H1 (cell line): ENCODE measurements at regions not wholly inside any gene's neighbourhood (a gene's known extent, or its start where the extent isn't known, plus 50 kb on each side); places are given as distances from the start of the nearest gene placed in this dataset.

Source experiments
- CTCF ChIA-PET: fragments of 300-600 bp; sonication (Branson Sonifier 250); formaldehyde crosslinking; loops from one replicate; lab custom pipeline; 2021; ENCODE audit not compliant: partially characterized antibody; lab: Charles Lee
- POLR2A ChIA-PET: fragments of 300-600 bp; sonication (Branson Sonifier 250); formaldehyde crosslinking; loops from one replicate; lab custom pipeline; 2021; ENCODE audit warnings: inconsistent platforms; ENCODE audit not compliant: partially characterized antibody; lab: Charles Lee
- DNase-seq, 2 experiments: peaks; one replicate each; pipeline versions ENCODE4 v3.0.0 to v3.0.0-alpha.2; 2010 to 2022; ENCODE audit warnings: low spot score in 2 of 2, low read depth in 1 of 2, mixed read lengths in 1 of 2
- FAIRE-seq: peaks from 2 replicates; lab custom pipeline; 2011; peaks lifted over from hg19 to GRCh38; lab: Jason Lieb, UNC
- H2AFZ ChIP-seq: 2 replicates; pipeline ENCODE4 v1.8.1; 2012; ENCODE audit warnings: low read length, inconsistent platforms
- H2AK5ac ChIP-seq: 2 replicates; pipeline ENCODE4 v1.6.1; 2013; ENCODE audit warnings: low read depth, low read length
- H2BK120ac ChIP-seq: replicated peaks from 2 replicates; pipeline ENCODE3; 2013; ENCODE audit warnings: low read depth, low read length, inconsistent platforms
- H2BK12ac ChIP-seq: 2 replicates; pipeline ENCODE4 v1.6.1; 2013; ENCODE audit warnings: low read depth, low read length
- H2BK15ac ChIP-seq: 2 replicates; pipeline ENCODE4 v1.6.1; 2013; ENCODE audit warnings: low read length
- H2BK20ac ChIP-seq: 2 replicates; pipeline ENCODE4 v1.6.1; 2013; ENCODE audit warnings: low read length
- H2BK5ac ChIP-seq: 2 replicates; pipeline ENCODE4 v1.6.1; 2013; ENCODE audit warnings: low read depth, low read length
- H3K14ac ChIP-seq: 2 replicates; pipeline ENCODE4 v1.6.1; 2013; ENCODE audit warnings: inconsistent platforms; ENCODE audit not compliant: insufficient read length
- H3K18ac ChIP-seq: 2 replicates; pipeline ENCODE4 v1.6.1; 2013; ENCODE audit warnings: low read length; ENCODE audit errors: extremely low read depth
- H3K23ac ChIP-seq: 2 replicates; pipeline ENCODE4 v1.6.1; 2013; ENCODE audit warnings: inconsistent platforms; ENCODE audit not compliant: insufficient read length
- H3K23me2 ChIP-seq: 2 replicates; pipeline ENCODE4 v1.6.1; 2013; ENCODE audit warnings: low read depth, low read length
- H3K27ac ChIP-seq: 2 replicates; pipeline ENCODE4 v1.6.1; 2011; ENCODE audit warnings: low read depth, low read length, inconsistent platforms
- H3K27me3 ChIP-seq, 4 experiments: replicated peaks in 1 of 4; 1 replicate in 1 of 4; 2 replicates in 3 of 4; pipeline versions ENCODE4 v1.6.1 to v1.8.1; 2011 to 2013; ENCODE audit warnings: low read length in 3 of 4, mild to moderate bottlenecking in 3 of 4, inconsistent platforms in 2 of 4, mixed read lengths in 2 of 4, moderate library complexity in 1 of 4; ENCODE audit not compliant: control insufficient read depth in 3 of 4, insufficient read depth in 3 of 4; ENCODE audit errors: extremely low read depth in 1 of 4
- H3K36me3 ChIP-seq, 4 experiments: 2 replicates each; pipeline versions ENCODE4 v1.6.1 to v1.8.1; 2011 to 2013; ENCODE audit warnings: mild to moderate bottlenecking in 4 of 4, low read length in 3 of 4, moderate library complexity in 2 of 4, control low read depth in 1 of 4, inconsistent platforms in 1 of 4; ENCODE audit not compliant: insufficient read depth in 4 of 4, control insufficient read depth in 2 of 4
- H3K4ac ChIP-seq: replicated peaks from 2 replicates; pipeline ENCODE3; 2013; ENCODE audit warnings: low read length, low read depth, mixed read lengths, inconsistent platforms; ENCODE audit not compliant: insufficient read length
- H3K4me1 ChIP-seq, 4 experiments: replicated peaks in 1 of 4; 1 replicate in 1 of 4; 2 replicates in 3 of 4; pipeline versions ENCODE4 v1.6.1 to v1.8.1; 2011 to 2013; ENCODE audit warnings: low read length in 3 of 4, inconsistent platforms in 2 of 4, mixed read lengths in 1 of 4; ENCODE audit not compliant: insufficient read depth in 4 of 4, control insufficient read depth in 3 of 4
- H3K4me2 ChIP-seq, 2 experiments: 2 replicates each; pipeline versions ENCODE4 v1.6.1 to v1.8.1; 2011 to 2013; ENCODE audit warnings: low read depth in 2 of 2, low read length in 2 of 2, control low read depth in 1 of 2, inconsistent platforms in 1 of 2, mild to moderate bottlenecking in 1 of 2; ENCODE audit not compliant: insufficient read depth in 1 of 2
- H3K4me3 ChIP-seq, 4 experiments: fragments of 200-600, 300-600 bp in 1 of 4; sonication (generic), shearing (Covaris generic), sonication (Bioruptor Twin) in 1 of 4; 2 replicates each; pipeline versions ENCODE4 v1.5.1 to v1.8.1; 2011 to 2016; ENCODE audit warnings: low read length in 4 of 4, low read depth in 3 of 4, control low read depth in 2 of 4, inconsistent platforms in 2 of 4, mild to moderate bottlenecking in 2 of 4, mixed read lengths in 1 of 4, moderate library complexity in 1 of 4; ENCODE audit not compliant: insufficient read depth in 2 of 4; ENCODE audit errors: extremely low read depth in 1 of 4
- H3K56ac ChIP-seq: replicated peaks from 2 replicates; pipeline ENCODE3; 2013; ENCODE audit warnings: low read depth, mild to moderate bottlenecking, mixed read lengths, low read length, inconsistent platforms; ENCODE audit not compliant: insufficient read length
- H3K79me1 ChIP-seq: 2 replicates; pipeline ENCODE4 v1.6.1; 2013; ENCODE audit warnings: low read depth, low read length, control low read depth
- H3K79me2 ChIP-seq, 2 experiments: 2 replicates each; pipeline versions ENCODE4 v1.6.1 to v1.8.1; 2012 to 2013; ENCODE audit warnings: low read length in 2 of 2, mild to moderate bottlenecking in 2 of 2, inconsistent platforms in 1 of 2; ENCODE audit not compliant: insufficient read depth in 2 of 2, control insufficient read depth in 1 of 2
- H3K9ac ChIP-seq, 4 experiments: replicated peaks in 1 of 4; 1 replicate in 1 of 4; 2 replicates in 3 of 4; pipeline versions ENCODE4 v1.6.1 to v1.8.1; 2011 to 2013; ENCODE audit warnings: low read depth in 3 of 4, low read length in 3 of 4, control low read depth in 2 of 4, mild to moderate bottlenecking in 2 of 4, moderate library complexity in 2 of 4, inconsistent platforms in 1 of 4; ENCODE audit errors: extremely low read depth in 1 of 4
- H3K9me3 ChIP-seq, 2 experiments: 2 replicates each; pipeline versions ENCODE4 v1.6.1 to v1.8.1; 2012 to 2013; ENCODE audit warnings: mild to moderate bottlenecking in 2 of 2, moderate library complexity in 2 of 2, control low read depth in 1 of 2, inconsistent platforms in 1 of 2, low read depth in 1 of 2, low read length in 1 of 2, mixed read lengths in 1 of 2; ENCODE audit not compliant: insufficient read depth in 2 of 2
- H4K20me1 ChIP-seq, 2 experiments: replicated peaks in 1 of 2; 2 replicates each; pipeline versions ENCODE3 to v1.8.1; 2011 to 2013; ENCODE audit warnings: inconsistent platforms in 2 of 2, low read length in 2 of 2, mild to moderate bottlenecking in 1 of 2; ENCODE audit not compliant: insufficient read depth in 2 of 2, control insufficient read depth in 1 of 2
- H4K5ac ChIP-seq: 2 replicates; pipeline ENCODE4 v1.6.1; 2013; ENCODE audit warnings: low read length, low read depth, mixed read lengths, inconsistent platforms; ENCODE audit not compliant: insufficient read length
- H4K8ac ChIP-seq: 2 replicates; pipeline ENCODE4 v1.8.0; 2013; ENCODE audit warnings: mild to moderate bottlenecking, moderate library complexity, low read length, inconsistent platforms; ENCODE audit not compliant: insufficient read depth; ENCODE audit errors: extremely low read depth
- H4K91ac ChIP-seq: replicated peaks from 2 replicates; pipeline ENCODE3; 2013; ENCODE audit warnings: low read length, mixed read lengths, inconsistent platforms; ENCODE audit not compliant: insufficient read length
- BACH1 ChIP-seq: IDR thresholded peaks from 2 replicates; pipeline ENCODE4 v1.6.1; 2012; ENCODE audit warnings: low read length, improper control_type of control experiment
- HDAC6 ChIP-seq: IDR thresholded peaks from one replicate; pipeline ENCODE4 v1.7.1; 2012; ENCODE audit warnings: low read depth, mild to moderate bottlenecking, inconsistent platforms, low read length, moderate library complexity
- NANOG ChIP-seq: IDR thresholded peaks from 2 replicates; pipeline ENCODE4 v1.6.1; 2011; ENCODE audit warnings: low read length, low read depth, mild to moderate bottlenecking, inconsistent platforms; ENCODE audit not compliant: insufficient read depth, poor library complexity, severe bottlenecking
- NRF1 ChIP-seq: IDR thresholded peaks from 2 replicates; pipeline ENCODE4 v1.6.1; 2011; ENCODE audit warnings: mild to moderate bottlenecking, low read depth, low read length, improper control_type of control experiment
- PHF8 ChIP-seq: fragments of 200-600 bp; sonication (generic); conservative IDR thresholded peaks from 2 replicates; pipeline ENCODE4 v1.7.1; 2012; ENCODE audit warnings: low read depth, mild to moderate bottlenecking, inconsistent platforms, low read length, moderate library complexity
- RFX5 ChIP-seq: IDR thresholded peaks from 2 replicates; pipeline ENCODE4 v1.6.1; 2011; ENCODE audit warnings: low read depth, low read length, improper control_type of control experiment, borderline replicate concordance
- SIN3A ChIP-seq, 2 experiments: IDR thresholded peaks in 1 of 2; conservative IDR thresholded peaks in 1 of 2; 2 replicates each; pipeline ENCODE4 v1.6.1; 2011 to 2012; ENCODE audit warnings: low read length in 2 of 2, improper control_type of control experiment in 1 of 2, low read depth in 1 of 2, mild to moderate bottlenecking in 1 of 2
- SIRT6 ChIP-seq: IDR thresholded peaks from one replicate; pipeline ENCODE4 v1.7.1; 2012; ENCODE audit warnings: low read length, inconsistent platforms
- WGBS, 2 experiments: shearing (Covaris generic) in 1 of 2; methylation state at CpG; one replicate each; pipeline versions ENCODE4 v1.1.6 to v1.1.7; 2013 to 2015; ENCODE audit warnings: low lambda C conversion rate in 2 of 2, mixed read lengths in 2 of 2, inconsistent platforms in 1 of 2, low coverage in 1 of 2, missing lambda C conversion rate in 1 of 2; ENCODE audit not compliant: insufficient replicate concordance in 2 of 2, insufficient coverage in 1 of 2, insufficient read length in 1 of 2; ENCODE audit errors: extremely low coverage in 1 of 2, missing lambda C conversion rate in 1 of 2; 5-methylcytosine and 5-hydroxymethylcytosine counted together

DNA sequence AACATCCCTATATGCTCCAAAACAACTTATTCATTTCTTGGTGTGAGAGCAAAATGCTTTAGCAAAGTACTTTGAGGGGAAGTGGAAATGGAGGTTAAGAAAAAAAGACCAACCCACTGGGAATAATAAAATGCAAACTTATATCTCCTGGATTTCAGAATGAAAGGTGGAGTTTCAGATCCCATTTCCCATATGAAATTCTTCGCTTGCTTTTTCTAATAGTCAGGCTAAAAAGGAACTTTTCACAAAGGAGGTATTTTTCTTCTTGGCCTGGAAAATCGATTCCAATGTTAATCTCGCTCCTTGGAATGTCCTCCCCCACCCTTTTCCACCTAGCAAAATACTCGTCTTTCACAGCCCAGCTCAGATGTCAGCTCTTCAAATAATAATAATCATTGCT lies 360.9 kb downstream of the LPIN1 start:
- Histone ChIP-seq H3K9me3 (no peaks in the 10 kb centered on the region), H2BK5ac (no peak overlapping the region), H3K14ac (no peak overlapping the region), H3K4ac (no peak overlapping the region), H2BK20ac (no peak overlapping the region), H4K5ac (no peak overlapping the region), H3K36me3 (no peaks in the 10 kb centered on the region), H2BK15ac (no peak overlapping the region), H4K8ac (no peak overlapping the region), H3K23me2 (no peaks in the 10 kb centered on the region), H3K56ac (no peak overlapping the region), H2BK12ac (no peak overlapping the region), H3K27me3 (no peaks in the 10 kb centered on the region), H3K79me1 (no peaks in the 10 kb centered on the region), H3K4me1 (no peaks in the 10 kb centered on the region; a peak in 2 of 7 replicates), H4K91ac (no peak overlapping the region), H2BK120ac (no peak overlapping the region), H3K4me3 (no peak overlapping the region), H3K9ac (no peak overlapping the region), H3K27ac (no peak overlapping the region), H3K79me2 (no peaks in the 10 kb centered on the region), H3K18ac (no peak overlapping the region), H2AK5ac (no peak overlapping the region), H2AFZ (no peak overlapping the region), H3K23ac (no peak overlapping the region), H3K4me2 (no peak overlapping the region), H4K20me1 (no peaks in the 10 kb centered on the region)
- FAIRE-seq (no peak), DNase-seq (no peak)
- TF ChIP-seq RFX5 (no peak), SIN3A (conservative IDR thresholded peaks at IDR 0.05 in 1 of 2, IDR thresholded peaks at IDR 0.05 in 1 of 2; ENCODE audit: low read depth in 1 of 2, low read length in 2 of 2) (no peak), PHF8 (no peak), BACH1 (no peak), NRF1 (no peak), SIRT6 (no peak), NANOG (no peak), HDAC6 (no peak)
- 61% methylated on average over 4 of the region's 4 CpGs; no CpG with 5 or more reads in 1 of the 2 experiments for WGBS, 2 experiments
- ChIA-PET POLR2A (interaction anchor here (1.0 kb wide), 1 partner anchor 11 kb away, joined by 4 read pairs; no protein-coding TSS in a partner anchor), CTCF (interaction anchor here (2.5 kb wide), 1 partner anchor 10 kb away, joined by 8 read pairs; no protein-coding TSS in a partner anchor)
